PC-3 (cell line): ENCODE measurements at regions not wholly inside any gene's neighbourhood (a gene's known extent, or its start where the extent isn't known, plus 50 kb on each side); places are given as distances from the start of the nearest gene placed in this dataset.

Experiments used
- ATAC-seq: fragments of 200-7000 bp; cut with Tn5 transposase; 2 replicates; pipeline ENCODE4 v1.9.1; 2020; ENCODE audit warnings: mild to moderate bottlenecking, moderate library complexity
- BruUV-seq: library from RNA; stranded (reverse); fragments of 400-500 nt; replicated peaks from 2 replicates; lab custom pipeline; 2021; lab: Mats Ljungman, UMichigan
- CTCF ChIA-PET: fragments of 300-600 bp; sonication (Branson Sonifier 250); formaldehyde crosslinking; loops from one replicate; lab custom pipeline; 2022; ENCODE audit warnings: antibody characterized with exemption; lab: Charles Lee
- POLR2A ChIA-PET: fragments of 300-600 bp; sonication (Branson Sonifier 250); formaldehyde crosslinking; loops from one replicate; lab custom pipeline; 2022; ENCODE audit warnings: antibody characterized with exemption; ENCODE audit not compliant: unreplicated experiment; lab: Charles Lee
- DNase-seq: peaks from one replicate; pipeline ENCODE4 v3.0.0-alpha.2; 2015
- H2AFZ ChIP-seq: fragments of 300-600 bp; sonication (generic); 2 replicates; pipeline ENCODE4 v1.6.0; 2016; ENCODE audit warnings: antibody characterized with exemption, low read length
- H3F3A ChIP-seq: fragments of 300-600 bp; sonication (generic); one replicate; pipeline ENCODE4 v1.6.0; 2017; ENCODE audit warnings: antibody characterized with exemption, low read length, control low read depth, mild to moderate bottlenecking; ENCODE audit not compliant: unreplicated experiment
- H3K27ac ChIP-seq: fragments of 300-600 bp; sonication (generic); 2 replicates; pipeline ENCODE4 v1.5.1; 2016; ENCODE audit warnings: mild to moderate bottlenecking, low read length
- H3K27me3 ChIP-seq: fragments of 300-600 bp; sonication (generic); 2 replicates; pipeline ENCODE4 v1.6.1; 2016; ENCODE audit warnings: low read length, mixed read lengths
- H3K36me3 ChIP-seq: fragments of 300-600 bp; sonication (generic); 2 replicates; pipeline ENCODE4 v1.6.1; 2016; ENCODE audit warnings: low read depth, mixed run types, low read length, mixed read lengths
- H3K4me1 ChIP-seq: fragments of 300-600 bp; sonication (generic); 2 replicates; pipeline ENCODE4 v1.5.1; 2016; ENCODE audit warnings: low read length; ENCODE audit not compliant: insufficient read depth
- H3K4me2 ChIP-seq: fragments of 300-600 bp; sonication (generic); 2 replicates; pipeline ENCODE4 v1.6.0; 2016; ENCODE audit warnings: low read length
- H3K4me3 ChIP-seq: fragments of 300-600 bp; sonication (generic); 2 replicates; pipeline ENCODE4 v1.5.1; 2016; ENCODE audit warnings: mild to moderate bottlenecking, low read length, mixed read lengths
- H3K79me2 ChIP-seq: fragments of 300-600 bp; sonication (generic); 2 replicates; pipeline ENCODE4 v1.6.1; 2017; ENCODE audit warnings: low read length, mixed read lengths
- H3K9ac ChIP-seq: fragments of 300-600 bp; sonication (generic); 2 replicates; pipeline ENCODE4 v1.6.0; 2016; ENCODE audit warnings: mild to moderate bottlenecking, low read length
- H3K9me2 ChIP-seq: fragments of 300-600 bp; sonication (generic); replicated peaks from 2 replicates; pipeline ENCODE4 v1.6.1; 2016; ENCODE audit warnings: mixed run types, low read length, mixed read lengths
- H3K9me3 ChIP-seq: fragments of 300-600 bp; sonication (generic); 2 replicates; pipeline ENCODE4 v1.6.1; 2016; ENCODE audit warnings: low read length, mixed read lengths
- H4K20me1 ChIP-seq: fragments of 300-600 bp; sonication (generic); 2 replicates; pipeline ENCODE4 v1.6.1; 2016; ENCODE audit warnings: low read length, mixed read lengths
- CTCF ChIP-seq: fragments of 300-600 bp; sonication (generic); conservative IDR thresholded peaks from 2 replicates; pipeline ENCODE4 v1.5.1; 2017; ENCODE audit warnings: antibody characterized with exemption, low read depth, mild to moderate bottlenecking, low read length
- EZH2 ChIP-seq: fragments of 300-600 bp; sonication (generic); IDR thresholded peaks from one replicate; pipeline ENCODE4 v1.6.1; 2017; ENCODE audit warnings: antibody characterized with exemption, mild to moderate bottlenecking, low read length; ENCODE audit not compliant: unreplicated experiment
- EZH2phosphoT487 ChIP-seq: fragments of 300-600 bp; sonication (generic); IDR thresholded peaks from 2 replicates; pipeline ENCODE4 v1.6.1; 2018; ENCODE audit warnings: mild to moderate bottlenecking, antibody characterized with exemption, low read length, borderline replicate concordance
- intact Hi-C: fragments of 100-400 bp; cut with micrococcal nuclease; formaldehyde crosslinking; loops from 2 replicates; pipeline ENCODE4 v1.9.0; 2023

- Histone ChIP-seq H4K20me1 (no peaks in the 10 kb centered on the region), H3K79me2 (no peaks in the 10 kb centered on the region), H3K9me3 (no peaks in the 10 kb centered on the region), H3K4me2 (no peak overlapping the region), H3K9ac (no peak overlapping the region), H3F3A (no peaks in the 10 kb centered on the region), H2AFZ (peak overlapping the region; percentile 48; the same call in 1 of the 2 replicates), H3K27me3 (no peaks in the 10 kb centered on the region), H3K27ac (no peak overlapping the region), H3K9me2 (no peaks in the 10 kb centered on the region), H3K4me1 (no peaks in the 10 kb centered on the region), H3K36me3 (no peaks in the 10 kb centered on the region), H3K4me3 (no peak overlapping the region)
- no peak for TF ChIP-seq EZH2
- no peak for TF ChIP-seq CTCF
- TF ChIP-seq EZH2phosphoT487, result no peak
- BruUV-seq, result no TSS peak
- intact Hi-C loops, result no loop called here
- ChIA-PET POLR2A (no interaction called here), CTCF (no interaction called here)
- DNase-seq (peak; percentile 6), ATAC-seq (no peak)
These were observed 259.3 kb downstream of the TFAP2B start for GRCh38 chr6:51077821-51078518.

- H3K36me3 ChIP-seq, result no peaks in the 10 kb centered on the region
- H3K79me2 ChIP-seq, result no peaks in the 10 kb centered on the region
- peaks cover 11% of the 10 kb centered on the region; the same call in 1 of the 2 replicates for H3K4me1 ChIP-seq
- H2AFZ ChIP-seq, result no peak overlapping the region
- H3F3A ChIP-seq, result no peaks in the 10 kb centered on the region
- POLR2A ChIA-PET, result no interaction called here
- H3K27me3 ChIP-seq, result no peaks in the 10 kb centered on the region
- H4K20me1 ChIP-seq, result no peaks in the 10 kb centered on the region
- intact Hi-C loops, result no loop called here
- no peak for TF ChIP-seq EZH2phosphoT487
- no peak for TF ChIP-seq EZH2
- DNase-seq (no peak), ATAC-seq (no peak)
- H3K27ac ChIP-seq, result no peak overlapping the region
- no peaks in the 10 kb centered on the region for H3K9me2 ChIP-seq
- no peak overlapping the region for H3K9ac ChIP-seq
- CTCF ChIA-PET, result no interaction called here
- no peak overlapping the region for H3K4me2 ChIP-seq
- H3K9me3 ChIP-seq, result no peaks in the 10 kb centered on the region
- H3K4me3 ChIP-seq, result no peak overlapping the region
- BruUV-seq, result no TSS peak
These were observed 271.7 kb downstream of the TFAP2B start for GRCh38 chr6:51090343-51090742.

- no peak for ATAC-seq
- TF ChIP-seq CTCF (no peak), EZH2phosphoT487 (no peak), EZH2 (no peak)
These were observed 275.2 kb downstream of the TFAP2B start for GRCh38 chr6:51093871-51094270.

More at GRCh38 chr6:51093871-51094270, 275.2 kb downstream of the TFAP2B start:
- Histone ChIP-seq H4K20me1 (no peaks in the 10 kb centered on the region), H3K36me3 (no peaks in the 10 kb centered on the region), H3K9me3 (no peaks in the 10 kb centered on the region), H3K79me2 (no peaks in the 10 kb centered on the region), H3K4me1 (peaks cover 6% of the 10 kb centered on the region), H3K27me3 (no peaks in the 10 kb centered on the region), H2AFZ (no peak overlapping the region), H3K9ac (no peak overlapping the region), H3K4me3 (no peak overlapping the region), H3K9me2 (no peaks in the 10 kb centered on the region), H3K27ac (no peak overlapping the region), H3K4me2 (no peak overlapping the region), H3F3A (no peaks in the 10 kb centered on the region)
- ChIA-PET CTCF (no interaction called here), POLR2A (no interaction called here)
- no TSS peak for BruUV-seq
- intact Hi-C loops, result no loop called here
- DNase-seq, result no peak
